Caco-2 (cell line): ENCODE measurements at regions not wholly inside any gene's neighbourhood (a gene's known extent, or its start where the extent isn't known, plus 50 kb on each side); places are given as distances from the start of the nearest gene placed in this dataset.

Experiments
- BruUV-seq: library from RNA; stranded (reverse); fragments of 400-500 nt; replicated peaks from 2 replicates; lab custom pipeline; 2021; lab: Mats Ljungman, UMichigan
- CTCF ChIA-PET: fragments of 300-600 bp; sonication (Branson Sonifier 250); formaldehyde crosslinking; loops from one replicate; lab custom pipeline; 2022; ENCODE audit warnings: antibody characterized with exemption; lab: Charles Lee
- POLR2A ChIA-PET: fragments of 300-600 bp; sonication (Branson Sonifier 250); formaldehyde crosslinking; loops from one replicate; lab custom pipeline; 2022; ENCODE audit warnings: antibody characterized with exemption; lab: Charles Lee
- DNase-seq, 2 experiments: peaks; one replicate each; pipeline versions ENCODE4 v3.0.0 to v3.0.0-alpha.2; 2020 to 2022
- H3K27me3 ChIP-seq: replicated peaks from 2 replicates; pipeline ENCODE4 v1.6.0; 2011; ENCODE audit warnings: low read length; ENCODE audit not compliant: control insufficient read depth, insufficient read depth
- H3K36me3 ChIP-seq: 2 replicates; pipeline ENCODE4 v1.5.1; 2011; ENCODE audit warnings: low read length; ENCODE audit not compliant: control insufficient read depth, insufficient read depth
- H3K4me1 ChIP-seq: fragments of 250-450 bp; sonication (Bioruptor Pico); 2 replicates; pipeline ENCODE4 v1.5.1; 2020; ENCODE audit warnings: mild to moderate bottlenecking
- H3K4me3 ChIP-seq: 2 replicates; pipeline ENCODE4 v1.5.1; 2011; ENCODE audit warnings: low read depth, mild to moderate bottlenecking, control low read depth, low read length
- H3K9me3 ChIP-seq: fragments of 250-450 bp; sonication (Bioruptor Pico); 2 replicates; pipeline ENCODE4 v1.5.1; 2020; ENCODE audit warnings: mild to moderate bottlenecking, moderate library complexity
- H3K27ac Mint-ChIP-seq: one replicate; pipeline ENCODE4 v1.8.0; 2022; ENCODE audit warnings: mixed read lengths; ENCODE audit not compliant: unreplicated experiment
- H3K27me3 Mint-ChIP-seq: one replicate; pipeline ENCODE4 v1.8.0; 2022; ENCODE audit warnings: mixed read lengths; ENCODE audit not compliant: insufficient read depth, unreplicated experiment
- H3K36me3 Mint-ChIP-seq: one replicate; pipeline ENCODE4 v1.8.0; 2022; ENCODE audit warnings: mild to moderate bottlenecking, mixed read lengths; ENCODE audit not compliant: insufficient read depth, unreplicated experiment
- H3K4me1 Mint-ChIP-seq: one replicate; pipeline ENCODE4 v1.8.0; 2022; ENCODE audit warnings: low read depth, mixed read lengths; ENCODE audit not compliant: unreplicated experiment
- H3K4me3 Mint-ChIP-seq: one replicate; pipeline ENCODE4 v1.8.0; 2022; ENCODE audit warnings: mild to moderate bottlenecking, moderate library complexity, mixed read lengths; ENCODE audit not compliant: unreplicated experiment
- H3K9me3 Mint-ChIP-seq: one replicate; pipeline ENCODE4 v1.8.0; 2022; ENCODE audit warnings: mixed read lengths; ENCODE audit not compliant: unreplicated experiment
- CTCF ChIP-seq, 2 experiments: fragments of 200-600 bp in 1 of 2; IDR thresholded peaks; 1 replicate in 1 of 2; 2 replicates in 1 of 2; pipeline versions ENCODE4 v1.5.1 to v1.8.0; 2011 to 2022; ENCODE audit warnings: antibody characterized with exemption in 1 of 2, control low read depth in 1 of 2, inconsistent platforms in 1 of 2, low read depth in 1 of 2, low read length in 1 of 2, mild to moderate bottlenecking in 1 of 2, moderate library complexity in 1 of 2; ENCODE audit not compliant: insufficient read depth in 1 of 2, severe bottlenecking in 1 of 2, unreplicated experiment in 1 of 2
- intact Hi-C: fragments of 100-400 bp; cut with micrococcal nuclease; formaldehyde crosslinking; loops from one replicate; pipeline ENCODE4 v1.10.0; 2022; ENCODE audit not compliant: unreplicated experiment

DNA sequence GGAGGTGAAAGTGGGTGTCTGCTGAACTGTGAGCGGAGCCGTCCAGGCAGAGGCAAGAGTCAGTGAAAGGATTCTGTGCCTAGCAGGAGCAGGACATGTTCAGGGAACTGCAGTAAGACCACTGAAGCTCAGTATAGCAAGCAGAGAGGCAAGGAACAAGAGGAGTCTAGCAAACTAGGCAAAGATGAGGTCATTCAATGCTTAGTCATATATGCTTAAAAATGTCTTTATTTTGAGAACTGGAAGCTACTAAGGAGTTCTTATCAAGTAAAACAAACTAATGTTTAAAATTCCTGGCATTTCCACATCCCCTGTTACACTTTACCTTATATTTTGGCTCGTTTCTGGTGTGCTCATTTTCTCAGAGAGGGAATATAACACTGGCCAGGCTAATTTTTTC lies 913.4 kb downstream of the CBLN2 start:
- intact Hi-C loops, result no loop called here
- Mint-ChIP-seq H3K4me3 (no peak overlapping the region), H3K9me3 (no peaks in the 10 kb centered on the region), H3K27me3 (no peaks in the 10 kb centered on the region), H3K4me1 (no peaks in the 10 kb centered on the region), H3K27ac (no peak overlapping the region), H3K36me3 (no peaks in the 10 kb centered on the region)
- no TSS peak for BruUV-seq
- Histone ChIP-seq H3K9me3 (no peaks in the 10 kb centered on the region), H3K36me3 (no peaks in the 10 kb centered on the region), H3K4me1 (no peaks in the 10 kb centered on the region), H3K4me3 (no peak overlapping the region), H3K27me3 (no peaks in the 10 kb centered on the region)
- POLR2A ChIA-PET, result no interaction called here
- DNase-seq, result no peak
- CTCF ChIA-PET, result no interaction called here
- no peak for TF ChIP-seq CTCF (IDR thresholded peaks at IDR 0.05; ENCODE audit: insufficient read depth in 1 of 2, low read depth in 1 of 2, low read length in 1 of 2, severe bottlenecking in 1 of 2, unreplicated experiment in 1 of 2)

DNA sequence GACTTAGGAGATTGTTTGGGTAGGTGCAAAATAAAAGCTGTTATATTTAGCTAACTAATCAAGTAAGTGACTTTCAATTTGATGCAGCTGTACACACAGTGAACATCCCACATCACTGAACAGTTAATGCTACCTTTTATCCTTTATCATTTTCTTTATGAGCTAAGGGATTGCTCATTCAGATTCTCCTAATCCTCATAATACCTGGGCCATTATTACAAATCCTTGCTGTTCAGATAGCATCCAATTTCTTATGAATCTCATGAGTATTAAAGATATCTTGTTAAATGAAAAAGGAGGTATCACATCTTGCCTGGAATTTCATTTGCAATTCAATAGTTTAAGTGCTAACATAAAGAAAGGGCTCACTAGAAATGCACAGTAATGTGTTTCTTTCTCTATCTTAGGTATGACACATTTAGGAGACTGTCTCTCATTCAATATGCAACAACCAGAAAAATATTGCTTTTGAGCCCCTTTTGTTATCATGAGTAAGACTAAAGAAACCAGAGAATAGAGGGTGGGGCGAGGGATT lies 918.5 kb downstream of the CBLN2 start:
- H3K27ac Mint-ChIP-seq, result no peak overlapping the region
- H3K4me3 Mint-ChIP-seq, result no peak overlapping the region
- ChIA-PET POLR2A (no interaction called here), CTCF (no interaction called here)
- H3K9me3 Mint-ChIP-seq, result no peaks in the 10 kb centered on the region
- TF ChIP-seq CTCF (IDR thresholded peaks at IDR 0.05; ENCODE audit: insufficient read depth in 1 of 2, low read depth in 1 of 2, low read length in 1 of 2, severe bottlenecking in 1 of 2, unreplicated experiment in 1 of 2), result no peak
- no peak for DNase-seq
- intact Hi-C loops, result no loop called here
- BruUV-seq, result no TSS peak
- no peaks in the 10 kb centered on the region for H3K9me3 ChIP-seq
- no peaks in the 10 kb centered on the region for H3K4me1 ChIP-seq
- no peaks in the 10 kb centered on the region for H3K27me3 Mint-ChIP-seq
- no peaks in the 10 kb centered on the region for H3K27me3 ChIP-seq
- H3K4me1 Mint-ChIP-seq, result no peaks in the 10 kb centered on the region
- no peak overlapping the region for H3K4me3 ChIP-seq
- H3K36me3 Mint-ChIP-seq, result no peaks in the 10 kb centered on the region
- H3K36me3 ChIP-seq, result no peaks in the 10 kb centered on the region

GRCh38 chr18:71598374-71598773 lies 945.8 kb downstream of the CBLN2 start:
- intact Hi-C loops, result no loop called here
- no peaks in the 10 kb centered on the region for H3K36me3 ChIP-seq
- Mint-ChIP-seq H3K9me3 (no peaks in the 10 kb centered on the region), H3K4me3 (no peak overlapping the region), H3K27ac (no peak overlapping the region), H3K36me3 (no peaks in the 10 kb centered on the region), H3K27me3 (no peaks in the 10 kb centered on the region), H3K4me1 (no peaks in the 10 kb centered on the region)
- ChIA-PET CTCF (no interaction called here), POLR2A (no interaction called here)
- TF ChIP-seq CTCF (IDR thresholded peaks at IDR 0.05; ENCODE audit: insufficient read depth in 1 of 2, low read depth in 1 of 2, low read length in 1 of 2, severe bottlenecking in 1 of 2, unreplicated experiment in 1 of 2), result no peak
- BruUV-seq, result no TSS peak
- H3K9me3 ChIP-seq, result no peaks in the 10 kb centered on the region
- H3K4me1 ChIP-seq, result no peaks in the 10 kb centered on the region
- no peaks in the 10 kb centered on the region for H3K27me3 ChIP-seq
- DNase-seq, result no peak
- H3K4me3 ChIP-seq, result no peak overlapping the region
